ENCODE measurements at regions not wholly inside any gene's neighbourhood (a gene's known extent, or its start where the extent isn't known, plus 50 kb on each side); places are given as distances from the start of the nearest gene placed in this dataset.

GRCh38 chr14:34009956-34010355, 59.1 kb upstream of the EGLN3 start:
- TF ChIP-seq CTCF (IDR thresholded peaks at IDR 0.05; ENCODE audit: low read depth, low read length, poor library complexity, severe bottlenecking) (no peak), EZH2phosphoT487 (IDR thresholded peaks at IDR 0.05; ENCODE audit: borderline replicate concordance, low read length) (no peak)
